NCI-H1694 treated with DMSO at 0.1 percent for 48 hours (cell line): ENCODE measurements at regions not wholly inside any gene's neighbourhood (a gene's known extent, or its start where the extent isn't known, plus 50 kb on each side); places are given as distances from the start of the nearest gene placed in this dataset.

ENCODE experiments used
- DNase-seq: peaks from one replicate; lab custom pipeline; 2025; lab: John Stamatoyannopoulos, UW

GRCh38 chr14:106850913-106851825 lies 1324.8 kb downstream of the TMEM121 start:
- DNase-seq, result no peak

DNA sequence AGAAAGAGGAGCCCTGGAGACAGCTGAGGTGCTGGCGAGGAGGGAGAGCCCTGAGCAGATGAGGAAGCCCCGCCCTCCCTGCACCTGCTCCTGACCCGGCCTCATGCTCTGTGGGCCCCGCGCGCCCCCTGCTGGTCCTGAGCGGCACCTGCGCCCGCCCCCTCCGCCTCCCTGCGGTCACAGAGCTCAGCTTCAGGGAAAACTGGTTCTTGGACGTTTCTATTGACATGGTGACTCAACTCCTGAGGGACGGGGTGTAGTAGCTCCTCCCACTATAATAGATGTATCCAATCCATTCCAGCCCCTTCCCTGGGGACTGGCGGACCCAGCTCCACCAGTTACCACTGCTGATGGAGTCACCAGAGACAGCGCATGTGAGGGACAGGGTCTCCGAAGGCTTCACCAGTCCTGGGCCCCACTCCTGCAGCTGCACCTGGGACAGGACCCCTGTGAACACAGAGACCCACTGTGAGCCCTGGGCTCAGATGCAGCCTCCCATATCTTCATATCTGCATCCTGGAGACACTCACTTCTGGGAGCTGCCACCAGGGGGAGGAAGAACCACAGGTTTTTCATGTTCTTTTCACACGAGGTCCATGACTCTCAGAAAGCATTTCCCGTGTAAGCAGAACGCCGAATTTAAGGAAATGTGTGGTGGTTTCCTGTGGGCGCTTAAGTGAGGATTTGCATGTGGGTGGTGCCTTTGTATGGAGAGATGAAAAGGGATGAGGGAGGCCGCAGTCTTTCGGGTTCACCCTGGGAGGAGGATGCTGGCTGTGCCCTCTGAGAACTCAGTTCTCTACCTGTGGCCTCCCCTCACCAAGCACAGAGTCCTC lies 1346.4 kb downstream of the TMEM121 start:
- peak; percentile 52 for DNase-seq

GRCh38 chr14:106874350-106874749 lies 1348.0 kb downstream of the TMEM121 start:
- DNase-seq, result no peak

DNA sequence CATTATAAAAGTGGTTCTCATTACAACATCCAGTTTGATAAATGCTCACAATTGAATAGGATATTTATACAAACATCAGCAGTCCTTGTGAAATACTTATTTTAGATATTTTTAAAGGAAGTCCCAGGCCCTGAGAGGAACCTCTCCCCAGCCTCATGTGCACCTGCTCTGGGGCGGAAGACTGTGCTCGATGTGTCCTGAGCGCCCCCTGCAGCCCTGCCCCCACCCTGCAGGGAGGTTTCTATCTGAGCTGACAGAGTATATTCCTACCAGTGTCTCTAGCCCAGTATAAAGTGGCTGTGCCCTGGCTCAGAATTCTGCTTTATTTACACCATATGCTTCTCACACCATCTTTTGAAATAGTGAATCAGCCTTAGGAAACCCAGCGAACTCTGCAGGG lies 1349.1 kb downstream of the TMEM121 start:
- DNase-seq, result no peak

DNA sequence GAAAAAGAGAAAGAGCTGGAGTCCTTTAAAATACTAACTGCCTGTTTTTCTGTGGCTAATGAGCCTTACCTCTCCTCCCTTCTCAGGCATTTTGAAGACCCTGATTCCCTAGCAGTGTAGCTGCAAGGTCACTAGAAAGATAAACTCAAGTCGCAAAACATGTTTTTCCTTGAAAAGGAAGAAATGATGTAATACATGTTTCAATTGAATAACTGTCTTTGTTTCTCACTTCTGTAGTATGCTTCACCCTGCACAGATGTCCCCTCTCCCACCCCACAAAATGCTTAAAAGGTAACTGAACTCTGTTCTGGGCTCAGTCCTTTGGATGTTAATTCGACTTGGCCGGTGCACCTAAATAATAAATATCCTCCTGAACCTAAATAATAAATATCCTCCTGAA lies 1350.3 kb downstream of the TMEM121 start:
- no peak for DNase-seq

- no peak for DNase-seq
Measured at GRCh38 chr14:106877517-106877916, 1351.1 kb downstream of the TMEM121 start.

- DNase-seq, result peak; percentile 50
Measured at GRCh38 chr14:106879241-106879640, 1352.9 kb downstream of the TMEM121 start.

DNA sequence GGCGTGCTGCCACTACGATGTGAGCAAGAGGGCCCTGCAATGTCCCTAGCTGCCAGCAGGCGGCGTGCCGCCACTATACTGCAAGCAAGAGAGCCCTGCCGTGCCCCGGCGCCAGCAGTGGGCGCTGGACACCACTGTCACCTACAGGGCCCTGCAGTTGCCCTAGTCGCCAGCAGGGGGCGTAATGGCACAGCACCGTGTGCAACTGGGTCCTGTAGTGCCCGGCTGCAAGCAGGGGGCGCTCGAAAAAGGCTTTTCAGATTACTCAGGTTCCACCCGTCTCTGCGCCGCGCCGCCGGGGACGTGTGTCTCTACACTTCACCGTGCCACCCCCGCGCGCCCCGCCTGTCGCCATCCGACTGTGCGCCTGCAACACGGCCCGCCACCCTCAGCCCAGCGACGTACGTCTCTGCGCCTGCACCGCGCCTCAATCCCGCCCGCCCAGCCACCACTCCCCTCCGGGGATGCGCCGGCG lies 1356.9 kb downstream of the TMEM121 start:
- no peak for DNase-seq
